Activated CD8-positive, alpha-beta T cell treated with anti-CD3 and anti-CD28 coated beads for 36 hours (primary cell): ENCODE measurements at regions not wholly inside any gene's neighbourhood (a gene's known extent, or its start where the extent isn't known, plus 50 kb on each side); places are given as distances from the start of the nearest gene placed in this dataset.

Experiments used
- ATAC-seq: fragments of 200-7000 bp; cut with Tn5 transposase; one replicate; pipeline ENCODE4 v1.10.0; 2021; ENCODE audit warnings: mild to moderate bottlenecking, moderate library complexity
- CTCF ChIA-PET: fragments of 350-600 bp; sonication (Branson Sonifier 250); formaldehyde crosslinking; loops from one replicate; lab custom pipeline; 2021; ENCODE audit warnings: antibody characterized with exemption; lab: Charles Lee
- POLR2A ChIA-PET: fragments of 350-600 bp; sonication (Branson Sonifier 250); formaldehyde crosslinking; loops from one replicate; lab custom pipeline; 2021; ENCODE audit warnings: antibody characterized with exemption; lab: Charles Lee
- DNase-seq: peaks from one replicate; pipeline ENCODE4 v3.0.0-alpha.2; 2020
- H3K27ac Mint-ChIP-seq: one replicate; pipeline ENCODE4 v1.8.0; 2021; ENCODE audit warnings: mild to moderate bottlenecking, mixed read lengths
- H3K27me3 Mint-ChIP-seq: one replicate; pipeline ENCODE4 v1.8.0; 2021; ENCODE audit warnings: mixed read lengths
- H3K36me3 Mint-ChIP-seq: one replicate; pipeline ENCODE4 v1.8.0; 2021; ENCODE audit warnings: low read depth, mixed read lengths
- H3K4me1 Mint-ChIP-seq: one replicate; pipeline ENCODE4 v1.8.0; 2021; ENCODE audit warnings: low read depth, mixed read lengths
- H3K4me3 Mint-ChIP-seq: one replicate; pipeline ENCODE4 v1.8.0; 2021; ENCODE audit warnings: mild to moderate bottlenecking, moderate library complexity, mixed read lengths
- H3K9me3 Mint-ChIP-seq: one replicate; pipeline ENCODE4 v1.8.0; 2021; ENCODE audit warnings: mixed read lengths
- CTCF ChIP-seq: fragments of 200-600 bp; IDR thresholded peaks from one replicate; pipeline ENCODE4 v1.8.0; 2022; ENCODE audit warnings: antibody characterized with exemption, mild to moderate bottlenecking
- intact Hi-C: fragments of 100-400 bp; cut with micrococcal nuclease; formaldehyde crosslinking; loops from one replicate; pipeline ENCODE4 v1.10.0; 2022

- no peak for DNase-seq
- intact Hi-C loops = no loop called here
- H3K4me1 Mint-ChIP-seq = no peaks in the 10 kb centered on the region
- no peak for TF ChIP-seq CTCF
- no peak overlapping the region for H3K4me3 Mint-ChIP-seq
- CTCF ChIA-PET = no interaction called here
- H3K9me3 Mint-ChIP-seq = no peaks in the 10 kb centered on the region
- no peaks in the 10 kb centered on the region for H3K27me3 Mint-ChIP-seq
- H3K27ac Mint-ChIP-seq = no peak overlapping the region
- no peak for ATAC-seq
- H3K36me3 Mint-ChIP-seq = no peaks in the 10 kb centered on the region
- POLR2A ChIA-PET = no interaction called here
These were observed 796.3 kb downstream of the QKI start for GRCh38 chr6:164210783-164211182.

GRCh38 chr6:164210323-164210722 lies 795.8 kb downstream of the QKI start:
- H3K36me3 Mint-ChIP-seq = no peaks in the 10 kb centered on the region
- no peak overlapping the region for H3K4me3 Mint-ChIP-seq
- no peak for TF ChIP-seq CTCF
- POLR2A ChIA-PET = no interaction called here
- no peak overlapping the region for H3K27ac Mint-ChIP-seq
- intact Hi-C loops = no loop called here
- DNase-seq = no peak
- H3K4me1 Mint-ChIP-seq = no peaks in the 10 kb centered on the region
- H3K27me3 Mint-ChIP-seq = no peaks in the 10 kb centered on the region
- H3K9me3 Mint-ChIP-seq = no peaks in the 10 kb centered on the region
- no peak for ATAC-seq
- CTCF ChIA-PET = no interaction called here

GRCh38 chr6:164208371-164208770 lies 793.9 kb downstream of the QKI start:
- CTCF ChIA-PET = no interaction called here
- Mint-ChIP-seq H3K4me1 (no peaks in the 10 kb centered on the region), H3K4me3 (no peak overlapping the region), H3K9me3 (no peaks in the 10 kb centered on the region), H3K27me3 (no peaks in the 10 kb centered on the region), H3K27ac (no peak overlapping the region), H3K36me3 (no peaks in the 10 kb centered on the region)
- POLR2A ChIA-PET = no interaction called here
- TF ChIP-seq CTCF = no peak
- intact Hi-C loops = no loop called here
- no peak for DNase-seq
- no peak for ATAC-seq

DNA sequence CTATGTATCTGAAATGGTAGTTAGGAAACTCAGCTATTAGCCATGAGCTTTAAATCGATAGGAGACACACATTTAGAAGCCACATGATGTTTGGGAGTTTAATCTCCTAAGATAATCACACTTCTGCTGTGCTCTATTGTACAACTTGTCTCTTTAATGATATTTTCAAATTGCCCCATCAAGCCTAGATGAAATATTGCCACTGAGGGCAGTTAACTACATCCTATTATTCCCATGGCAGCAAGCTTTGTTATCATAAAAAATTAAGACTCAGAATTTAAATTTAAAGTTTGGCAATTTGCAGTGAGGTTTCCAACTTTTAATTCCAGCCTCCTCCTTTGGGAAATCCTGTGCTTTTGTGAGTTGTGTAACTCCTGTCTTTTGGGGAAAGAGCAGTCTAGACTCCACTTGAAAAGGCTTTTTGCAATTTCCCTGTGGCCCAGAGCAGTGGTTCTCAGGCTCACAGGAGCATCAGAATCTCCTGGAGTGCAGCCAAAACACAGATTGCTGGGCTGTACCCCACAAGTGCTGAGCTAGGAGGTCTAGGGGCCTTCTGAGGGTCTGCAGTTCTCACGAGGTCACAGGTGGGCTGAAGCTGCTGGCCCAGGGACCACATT lies 792.4 kb downstream of the QKI start:
- no peak for TF ChIP-seq CTCF
- no peak for ATAC-seq
- Mint-ChIP-seq H3K4me3 (no peak overlapping the region), H3K4me1 (no peaks in the 10 kb centered on the region), H3K9me3 (no peaks in the 10 kb centered on the region), H3K27ac (no peak overlapping the region), H3K27me3 (no peaks in the 10 kb centered on the region), H3K36me3 (no peaks in the 10 kb centered on the region)
- ChIA-PET POLR2A (no interaction called here), CTCF (no interaction called here)
- no peak for DNase-seq
- intact Hi-C loops = no loop called here

- TF ChIP-seq CTCF = no peak
- Mint-ChIP-seq H3K4me3 (no peak overlapping the region), H3K4me1 (no peaks in the 10 kb centered on the region), H3K27ac (no peak overlapping the region), H3K27me3 (no peaks in the 10 kb centered on the region), H3K9me3 (no peaks in the 10 kb centered on the region), H3K36me3 (no peaks in the 10 kb centered on the region)
- DNase-seq = no peak
- CTCF ChIA-PET = no interaction called here
- no peak for ATAC-seq
- POLR2A ChIA-PET = no interaction called here
- intact Hi-C loops = no loop called here
These were observed 785.6 kb downstream of the QKI start for GRCh38 chr6:164200071-164200470.
